GM18909 (cell line): ENCODE measurements at regions not wholly inside any gene's neighbourhood (a gene's known extent, or its start where the extent isn't known, plus 50 kb on each side); places are given as distances from the start of the nearest gene placed in this dataset.
"Not testable (repeated sequence)": the region's sequence is repeated elsewhere in the genome, so short reads cannot be mapped to it uniquely, and the experiment has no call there.

Source experiments
- ATAC-seq: cut with Tn5 transposase; IDR thresholded peaks from one replicate; pipeline ENCODE4 v1.9.1; 2021; ENCODE audit warnings: mild to moderate bottlenecking; ENCODE audit not compliant: unreplicated experiment, poor library complexity

- no peak for ATAC-seq
Observed at GRCh38 chr6:90375681-90376439, 79.2 kb upstream of the BACH2 start.

- ATAC-seq: no peak
Observed at GRCh38 chr6:90374201-90374600, 77.6 kb upstream of the BACH2 start.

- no peak for ATAC-seq
Observed at GRCh38 chr6:90372885-90373284, 76.2 kb upstream of the BACH2 start.

GRCh38 chr6:90372450-90372849 is 75.8 kb upstream of the BACH2 start:
- ATAC-seq: no peak

GRCh38 chr6:90370493-90370959 is 73.9 kb upstream of the BACH2 start:
- ATAC-seq: no peak

- ATAC-seq: no peak
Observed at GRCh38 chr6:90369651-90370050, 73.0 kb upstream of the BACH2 start.

- ATAC-seq: peak; percentile 100
Observed at GRCh38 chr6:90369024-90369519, 72.4 kb upstream of the BACH2 start.

GRCh38 chr6:90368601-90369000 is 72.0 kb upstream of the BACH2 start:
- ATAC-seq: no peak

- ATAC-seq: no peak
Observed at GRCh38 chr6:90368001-90368400, 71.4 kb upstream of the BACH2 start.

- ATAC-seq: no peak
Observed at GRCh38 chr6:90365565-90366219, 69.0 kb upstream of the BACH2 start.

GRCh38 chr6:90365002-90365401 is 68.4 kb upstream of the BACH2 start:
- ATAC-seq: no peak

GRCh38 chr6:90364286-90364685 is 67.6 kb upstream of the BACH2 start:
- no peak for ATAC-seq

GRCh38 chr6:90362318-90362717 is 65.7 kb upstream of the BACH2 start:
- no peak for ATAC-seq

GRCh38 chr6:90361174-90361573 is 64.5 kb upstream of the BACH2 start:
- no peak for ATAC-seq

GRCh38 chr6:90358036-90358770 is 61.6 kb upstream of the BACH2 start:
- not testable (repeated sequence) for ATAC-seq

GRCh38 chr6:90356012-90356421 is 59.4 kb upstream of the BACH2 start:
- ATAC-seq: no peak

GRCh38 chr6:90354961-90355360 is 58.3 kb upstream of the BACH2 start:
- ATAC-seq: no peak

GRCh38 chr6:90351696-90352095 is 55.1 kb upstream of the BACH2 start:
- no peak for ATAC-seq

GRCh38 chr6:90350689-90351554 is 54.3 kb upstream of the BACH2 start:
- ATAC-seq: no peak

GRCh38 chr6:90347411-90347851 is 50.8 kb upstream of the BACH2 start:
- ATAC-seq: no peak
